Head of caudate nucleus (tissue), 42 donors: ENCODE measurements at regions not wholly inside any gene's neighbourhood (a gene's known extent, or its start where the extent isn't known, plus 50 kb on each side); places are given as distances from the start of the nearest gene placed in this dataset.
"Not testable (repeated sequence)": the region's sequence is repeated elsewhere in the genome, so short reads cannot be mapped to it uniquely, and the experiment has no call there.

ENCODE experiments used
- DNase-seq, 42 donors: peaks; one replicate each; pipeline versions ENCODE4 v3.0.0 to v3.0.0-alpha.2; 2020 to 2021; ENCODE audit warnings: mixed read lengths in 7 of 42
- intact Hi-C: fragments of 100-400 bp; cut with DNase I; formaldehyde crosslinking; loops from one replicate; pipeline ENCODE4 v1.15.0; 2022

GRCh38 chr16:85449885-85450245, 163.3 kb upstream of the GSE1 start:
- intact Hi-C loops = no loop called here

DNA sequence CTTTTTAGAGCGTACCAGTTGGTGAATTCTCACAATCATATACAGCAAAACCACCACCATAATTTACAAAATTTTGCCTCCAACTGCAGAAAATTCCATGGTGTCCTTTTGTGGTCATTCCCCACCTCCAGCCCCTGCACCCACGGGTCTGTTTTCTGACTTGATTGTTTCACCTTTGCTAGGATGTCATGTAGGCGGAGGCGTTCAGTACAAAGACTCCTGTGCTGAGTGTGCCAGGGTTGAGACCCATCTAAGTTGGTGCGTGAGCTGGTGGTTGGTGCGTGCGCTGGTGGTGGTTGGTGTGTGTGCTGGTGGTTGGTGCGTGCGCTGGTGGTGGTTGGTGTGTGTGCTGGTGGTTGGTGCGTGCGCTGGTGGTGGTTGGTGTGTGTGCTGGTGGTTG, 162.0 kb upstream of the GSE1 start:
- DNase-seq, intact Hi-C loops: not testable (repeated sequence)

More at GRCh38 chr16:85449885-85450245, 163.3 kb upstream of the GSE1 start:
- DNase-seq = no peak

GRCh38 chr16:85451641-85452363, 161.3 kb upstream of the GSE1 start:
- no peak for DNase-seq
- intact Hi-C loops = no loop called here

DNA sequence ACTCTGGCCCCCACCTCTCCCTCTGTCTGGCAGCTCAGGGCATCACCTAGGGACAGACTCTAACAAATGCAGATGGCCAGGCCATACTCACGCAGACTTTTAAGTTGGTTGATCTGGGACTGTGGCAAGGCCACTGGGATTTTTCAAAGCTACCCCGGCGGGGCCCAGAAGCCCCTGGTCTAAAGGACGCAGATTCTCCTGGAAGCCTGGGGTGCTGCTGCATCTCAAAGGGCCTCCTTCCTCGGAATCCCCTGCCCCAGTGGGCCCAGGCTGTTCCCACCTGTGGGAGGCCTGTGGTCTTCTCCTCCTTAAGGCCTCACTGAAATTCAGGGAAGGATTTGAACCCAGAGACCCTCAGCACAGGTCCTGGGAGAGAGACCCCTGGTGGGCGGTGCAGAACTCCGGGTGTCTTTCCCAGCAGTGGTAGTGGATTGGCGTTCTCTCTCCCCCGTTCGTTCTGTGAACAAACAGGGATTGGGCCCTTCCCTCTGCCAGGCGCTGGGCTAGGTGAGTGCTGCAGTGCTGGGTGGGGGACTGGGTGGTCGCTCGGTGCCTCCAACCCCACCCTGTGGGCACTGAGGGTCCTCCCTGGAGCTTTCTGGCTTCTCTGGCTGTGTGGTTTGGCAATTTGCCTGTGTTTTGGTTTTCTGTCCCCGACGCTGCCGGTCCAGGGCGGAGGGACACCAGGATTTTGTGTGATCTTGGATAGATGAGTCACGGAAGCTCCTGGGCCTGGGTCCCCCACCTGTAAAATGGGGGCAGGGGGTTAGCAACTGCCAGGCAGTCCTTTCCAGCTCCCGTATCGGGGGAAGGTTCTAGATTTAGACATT, 160.5 kb upstream of the GSE1 start:
- intact Hi-C loops = no loop called here
- no peak for DNase-seq

GRCh38 chr16:85453194-85453678, 159.9 kb upstream of the GSE1 start:
- intact Hi-C loops = no loop called here
- peak in 4 of 42 donors; percentile 17 to 48 (median 37) for DNase-seq

DNA sequence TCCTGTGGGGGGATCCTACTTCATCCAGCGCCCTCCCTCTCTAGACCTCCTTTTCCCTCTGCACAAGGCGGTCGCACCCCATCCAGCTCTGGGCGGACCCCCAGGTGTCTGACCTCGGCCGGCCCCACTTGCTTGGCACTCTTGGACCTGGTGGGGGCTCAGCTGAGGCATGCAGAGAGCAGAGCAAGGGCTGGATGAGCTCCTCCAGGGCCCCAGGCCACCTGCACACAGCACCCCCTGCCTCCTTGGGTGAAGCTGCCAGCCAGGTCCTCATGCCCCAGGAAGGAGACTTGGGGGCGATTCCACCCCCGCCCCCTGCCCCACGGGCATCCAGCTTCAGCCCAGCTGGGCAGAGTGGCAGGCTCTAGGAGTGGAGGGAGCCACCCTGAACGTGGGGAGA, 159.4 kb upstream of the GSE1 start:
- intact Hi-C loops = no loop called here
- DNase-seq = no peak

DNA sequence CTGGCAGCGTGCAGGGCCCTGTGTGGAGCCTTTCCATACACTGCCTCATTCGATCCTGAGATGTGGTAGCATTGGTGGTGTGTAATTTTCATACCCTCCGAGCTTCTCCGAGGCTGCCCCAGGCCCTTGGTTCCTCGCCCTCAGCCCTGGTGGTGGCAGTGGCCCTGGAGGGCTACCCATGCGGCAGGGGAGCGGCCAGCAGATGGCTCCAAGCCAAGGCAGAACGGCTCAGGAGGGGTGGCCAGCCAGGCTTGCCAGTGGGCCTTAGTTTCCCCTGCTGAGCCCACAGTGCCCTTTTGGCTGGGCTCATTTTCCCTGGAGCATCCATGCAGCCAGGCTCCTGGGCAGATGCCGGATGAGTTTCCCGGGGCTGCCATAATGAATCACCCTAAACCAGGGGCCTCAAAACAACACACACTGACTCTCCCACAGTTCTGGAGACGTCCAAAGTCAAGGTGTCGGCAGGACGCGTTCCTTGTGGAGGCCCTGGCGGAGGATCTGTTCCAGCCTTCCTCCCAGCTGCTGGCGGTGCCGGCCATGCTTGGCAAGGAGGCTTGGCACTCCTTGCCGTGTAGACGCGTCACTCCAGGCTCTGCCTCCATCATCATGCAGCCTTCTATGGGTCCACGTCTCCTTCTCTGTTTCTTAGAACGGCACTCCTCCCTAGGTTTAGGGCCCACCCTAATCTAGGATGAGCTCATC, 158.8 kb upstream of the GSE1 start:
- no peak for DNase-seq
- intact Hi-C loops = no loop called here

DNA sequence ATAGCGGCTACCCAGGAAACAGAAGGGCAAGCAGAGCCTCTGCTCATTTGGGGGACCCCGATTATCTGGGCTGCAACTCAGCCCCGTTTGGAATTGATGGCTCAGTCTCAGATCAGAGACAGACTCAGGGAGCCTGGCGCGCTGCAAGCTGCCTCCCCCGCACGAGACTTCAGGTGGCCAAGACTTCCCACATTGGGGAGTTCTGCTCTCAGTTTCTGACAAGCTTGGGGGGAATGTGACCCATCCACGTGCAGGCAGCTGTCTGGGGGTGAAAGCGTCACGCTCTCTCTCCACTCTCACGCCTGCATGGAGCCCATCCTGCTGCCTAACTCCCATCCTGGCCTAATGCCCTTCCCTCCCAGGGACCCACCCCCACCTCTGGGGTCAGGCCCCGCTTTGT, 157.6 kb upstream of the GSE1 start:
- no peak for DNase-seq
- intact Hi-C loops = no loop called here

DNA sequence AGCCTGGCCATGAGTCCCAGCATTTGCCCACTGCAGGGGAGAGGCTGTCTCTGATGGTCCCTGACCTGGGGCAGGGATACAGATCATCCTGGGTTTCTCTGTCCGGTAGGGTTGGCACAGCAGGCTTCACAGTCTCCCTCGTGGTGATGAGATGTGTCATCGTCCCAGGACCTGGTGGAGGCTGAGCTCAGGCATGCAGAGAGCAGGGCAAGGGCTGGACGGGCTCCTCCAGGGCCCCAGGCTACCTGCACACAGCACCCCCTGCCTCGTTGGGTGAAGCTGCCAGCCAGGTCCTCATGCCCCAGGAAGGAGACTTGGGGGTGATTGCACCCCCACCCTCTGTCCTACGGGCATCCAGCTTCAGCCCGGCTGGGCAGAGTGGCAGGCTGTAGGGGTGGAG, 155.8 kb upstream of the GSE1 start:
- no peak for DNase-seq
- intact Hi-C loops = no loop called here

GRCh38 chr16:85458968-85459367, 154.2 kb upstream of the GSE1 start:
- DNase-seq = peak in 1 of 42 donors; percentile 22
- intact Hi-C loops = no loop called here

GRCh38 chr16:85459529-85460251, 153.4 kb upstream of the GSE1 start:
- DNase-seq = no peak
- intact Hi-C loops = no loop called here

DNA sequence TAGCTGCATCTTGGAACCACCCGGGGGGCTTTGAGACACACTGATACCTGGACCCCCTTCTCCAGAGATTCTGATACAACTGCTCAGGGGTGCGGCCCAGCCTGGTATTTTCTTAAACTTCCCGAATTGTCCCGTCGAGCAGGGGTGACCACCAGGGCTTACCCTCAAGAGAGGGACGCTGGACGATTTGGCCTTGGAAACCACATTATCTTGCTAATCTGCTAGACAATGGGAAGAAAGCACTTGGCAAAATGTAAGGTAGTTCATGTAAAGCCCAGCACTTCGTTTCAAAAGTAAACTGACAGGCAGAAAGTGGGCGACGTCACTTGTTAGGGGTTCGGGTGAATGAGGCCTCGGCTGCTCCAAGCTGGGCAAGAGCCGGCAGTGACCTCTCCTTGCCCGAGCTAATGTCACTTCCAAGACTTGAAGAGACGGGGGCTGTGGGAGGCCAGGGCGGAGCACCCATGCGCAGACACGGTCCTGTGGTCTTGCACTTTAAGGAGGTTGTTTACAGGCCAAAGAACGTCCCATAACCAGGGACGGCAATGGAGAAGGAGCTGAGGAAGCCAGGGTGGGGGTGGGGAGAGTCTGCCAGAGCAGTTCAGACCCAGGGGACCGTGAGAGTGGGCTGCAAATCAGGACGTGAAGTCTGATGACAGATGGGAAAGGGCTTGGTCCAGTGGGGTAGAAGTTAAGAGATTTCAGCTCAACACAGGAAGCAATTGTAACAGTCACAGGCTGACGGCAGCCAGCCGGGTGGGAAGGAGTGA, 152.7 kb upstream of the GSE1 start:
- no peak for DNase-seq
- intact Hi-C loops = no loop called here

DNA sequence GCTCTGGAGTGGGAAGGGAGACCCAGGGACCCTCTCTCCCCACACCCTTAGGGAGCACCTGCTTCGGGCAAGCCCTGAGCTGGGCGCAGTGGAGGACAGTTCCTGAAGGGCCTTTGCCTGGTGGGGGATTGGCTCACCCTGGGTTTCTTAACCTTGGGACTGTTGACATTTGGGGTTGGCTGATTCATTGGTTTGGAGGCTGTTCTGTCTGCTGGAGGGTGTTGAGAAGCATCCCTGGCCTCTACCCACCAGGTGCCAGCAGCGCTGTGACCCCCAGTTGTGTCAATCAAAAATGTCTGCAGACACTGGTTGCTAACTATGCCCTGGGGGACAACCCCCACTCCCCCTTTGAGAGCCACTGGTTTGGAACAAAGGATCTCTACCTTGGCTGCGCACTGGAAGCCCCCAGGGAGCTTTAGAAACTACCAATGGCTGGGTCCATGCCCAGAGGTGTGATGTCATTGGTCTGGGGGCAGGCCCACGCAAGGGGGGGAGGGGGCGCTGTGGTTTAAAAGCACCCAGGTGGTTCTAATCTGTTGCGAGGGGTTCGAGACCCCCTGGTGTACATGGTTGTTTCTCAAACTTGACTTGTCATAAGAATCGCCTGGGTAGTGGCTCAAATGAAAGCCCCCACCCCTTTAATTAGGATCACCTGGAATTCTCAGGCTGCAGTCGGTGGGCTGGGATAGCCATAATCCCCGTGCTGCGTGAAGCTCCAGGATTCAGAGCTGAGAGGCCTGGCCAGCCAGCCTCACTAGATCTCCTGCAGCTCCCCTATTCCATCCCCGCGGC, 151.9 kb upstream of the GSE1 start:
- intact Hi-C loops = no loop called here
- no peak for DNase-seq

GRCh38 chr16:85461814-85462713, 151.1 kb upstream of the GSE1 start:
- intact Hi-C loops = no loop called here
- DNase-seq = peak in 13 of 42 donors; percentile 25 to 65 (median 33)

DNA sequence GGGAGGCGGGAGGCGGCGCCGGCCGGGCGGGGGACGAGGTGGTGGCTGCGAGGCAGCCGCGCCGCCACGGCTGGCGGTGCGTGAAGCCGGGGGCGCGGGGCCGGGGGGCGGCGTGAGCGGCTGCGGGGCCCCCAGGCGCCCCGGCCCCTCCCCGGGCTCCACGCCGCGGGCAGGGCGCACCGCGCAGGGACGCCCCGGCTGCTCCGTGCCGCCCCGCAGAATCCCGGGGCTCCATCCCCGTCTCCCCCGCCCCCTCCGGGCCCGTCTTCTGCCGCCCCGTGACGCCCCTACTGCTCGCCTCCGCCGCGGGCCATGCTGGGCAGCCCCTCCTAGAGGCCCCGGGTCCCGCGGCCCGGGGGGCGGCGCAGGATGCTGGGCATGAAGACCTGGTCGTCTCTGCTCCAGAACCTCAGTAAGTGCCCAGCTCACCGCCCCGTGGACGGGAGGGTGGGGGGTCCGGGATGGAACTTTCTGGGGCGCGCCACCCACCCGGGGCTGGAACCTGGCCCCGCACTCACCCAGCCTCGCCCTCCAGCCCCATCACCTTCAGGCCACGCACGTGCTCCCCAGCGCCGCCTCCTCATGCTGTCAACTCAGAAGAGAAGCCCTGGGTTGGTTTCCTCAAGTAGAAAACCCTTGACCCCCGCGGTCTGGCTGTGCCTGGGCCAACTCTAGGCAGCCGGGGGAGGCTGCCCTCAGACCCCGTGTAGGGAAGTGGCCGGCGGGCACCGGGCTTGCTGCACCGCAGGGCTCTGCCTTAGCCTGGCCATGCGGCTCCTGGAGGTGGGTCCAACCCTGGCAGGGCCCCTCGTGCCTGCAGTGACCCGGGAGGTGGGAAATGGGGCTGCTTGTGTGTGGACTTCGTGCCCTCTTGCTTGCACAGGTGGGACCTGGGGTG, 150.2 kb upstream of the GSE1 start:
- intact Hi-C loops = no loop called here
- DNase-seq = no peak
